ENCODE measurements at regions not wholly inside any gene's neighbourhood (a gene's known extent, or its start where the extent isn't known, plus 50 kb on each side); places are given as distances from the start of the nearest gene placed in this dataset.

- ChIA-PET POLR2A (no interaction called here), CTCF (no interaction called here)
- no peak for TF ChIP-seq CTCF (IDR thresholded peaks at IDR 0.05; ENCODE audit: control extremely low read depth, extremely low read depth, low read depth, missing control alignments)
- no peak for DNase-seq (ENCODE audit: extremely low spot score)
Observed at GRCh38 chr1:88451856-88452255, 232.2 kb upstream of the PKN2 start.

DNA sequence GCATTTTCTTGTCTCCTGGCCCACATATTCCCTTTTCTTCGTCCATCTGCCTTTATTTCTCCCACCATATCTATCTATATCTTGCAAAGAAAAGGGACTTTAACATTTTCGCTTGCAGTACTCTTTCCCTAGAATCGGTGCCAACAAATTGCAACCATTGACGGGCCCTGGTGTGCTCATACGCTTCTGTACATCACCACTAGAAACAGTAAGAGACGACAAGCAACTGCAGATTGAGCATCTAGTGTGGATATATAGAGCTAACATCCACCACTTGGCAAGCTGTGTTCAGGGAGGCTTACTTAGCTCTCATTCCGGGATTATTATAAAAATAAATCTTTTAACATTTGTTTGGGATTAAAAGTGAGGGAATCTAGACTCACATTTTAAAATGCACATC is 230.8 kb upstream of the PKN2 start:
- TF ChIP-seq CTCF (IDR thresholded peaks at IDR 0.05; ENCODE audit: control extremely low read depth, extremely low read depth, low read depth, missing control alignments): no peak
- ChIA-PET CTCF (interaction anchor here (1.1 kb wide), 1 partner anchor 14 kb away, joined by 4 read pairs; no protein-coding TSS in a partner anchor), POLR2A (no interaction called here)
- DNase-seq (ENCODE audit: extremely low spot score): no peak

- POLR2A ChIA-PET: no interaction called here
- CTCF ChIA-PET: no interaction called here
- TF ChIP-seq CTCF (IDR thresholded peaks at IDR 0.05; ENCODE audit: control extremely low read depth, extremely low read depth, low read depth, missing control alignments): no peak
- DNase-seq (ENCODE audit: extremely low spot score): no peak
Observed at GRCh38 chr1:88454781-88455180, 229.3 kb upstream of the PKN2 start.

- ChIA-PET CTCF (no interaction called here), POLR2A (no interaction called here)
- TF ChIP-seq CTCF (IDR thresholded peaks at IDR 0.05; ENCODE audit: control extremely low read depth, extremely low read depth, low read depth, missing control alignments): no peak
- no peak for DNase-seq (ENCODE audit: extremely low spot score)
Observed at GRCh38 chr1:88455621-88456256, 228.3 kb upstream of the PKN2 start.

- DNase-seq (ENCODE audit: extremely low spot score): no peak
- TF ChIP-seq CTCF (IDR thresholded peaks at IDR 0.05; ENCODE audit: control extremely low read depth, extremely low read depth, low read depth, missing control alignments): no peak
- POLR2A ChIA-PET: no interaction called here
- CTCF ChIA-PET: no interaction called here
Observed at GRCh38 chr1:88457197-88457596, 226.9 kb upstream of the PKN2 start.

GRCh38 chr1:88461007-88461406 is 223.1 kb upstream of the PKN2 start:
- CTCF ChIA-PET: interaction anchor here (1.3 to 1.4 kb wide), 2 partner anchors 11 to 15 kb away, joined by 3 to 4 read pairs; no protein-coding TSS in a partner anchor

More at GRCh38 chr1:88461007-88461406, 223.1 kb upstream of the PKN2 start:
- DNase-seq (ENCODE audit: extremely low spot score): no peak
- POLR2A ChIA-PET: no interaction called here
- TF ChIP-seq CTCF (IDR thresholded peaks at IDR 0.05; ENCODE audit: control extremely low read depth, extremely low read depth, low read depth, missing control alignments): no peak

All from GM10248 (cell line).